VCaP (cell line): ENCODE measurements at regions not wholly inside any gene's neighbourhood (a gene's known extent, or its start where the extent isn't known, plus 50 kb on each side); places are given as distances from the start of the nearest gene placed in this dataset.

Experiments used
- H3K27ac ChIP-seq: fragments of 450-650 bp; 2 replicates; pipeline ENCODE4 v1.5.1; 2017
- CTCF ChIP-seq: fragments of 450-650 bp; conservative IDR thresholded peaks from 2 replicates; pipeline ENCODE4 v1.5.1; 2017; ENCODE audit warnings: mild to moderate bottlenecking, moderate library complexity

GRCh38 chr7:155405399-155406318 is 52.3 kb upstream of the EN2 start:
- peak; percentile 39; the same call in 1 of the 2 replicates for TF ChIP-seq CTCF
- H3K27ac ChIP-seq = no peak overlapping the region

- no peak overlapping the region for H3K27ac ChIP-seq
- no peak for TF ChIP-seq CTCF
Measured at GRCh38 chr7:155407799-155408198, 50.1 kb upstream of the EN2 start.
